GM18858 (cell line): ENCODE measurements at regions not wholly inside any gene's neighbourhood (a gene's known extent, or its start where the extent isn't known, plus 50 kb on each side); places are given as distances from the start of the nearest gene placed in this dataset.

ENCODE experiments used
- ATAC-seq: cut with Tn5 transposase; IDR thresholded peaks from one replicate; pipeline ENCODE4 v1.9.1; 2021; ENCODE audit not compliant: unreplicated experiment

DNA sequence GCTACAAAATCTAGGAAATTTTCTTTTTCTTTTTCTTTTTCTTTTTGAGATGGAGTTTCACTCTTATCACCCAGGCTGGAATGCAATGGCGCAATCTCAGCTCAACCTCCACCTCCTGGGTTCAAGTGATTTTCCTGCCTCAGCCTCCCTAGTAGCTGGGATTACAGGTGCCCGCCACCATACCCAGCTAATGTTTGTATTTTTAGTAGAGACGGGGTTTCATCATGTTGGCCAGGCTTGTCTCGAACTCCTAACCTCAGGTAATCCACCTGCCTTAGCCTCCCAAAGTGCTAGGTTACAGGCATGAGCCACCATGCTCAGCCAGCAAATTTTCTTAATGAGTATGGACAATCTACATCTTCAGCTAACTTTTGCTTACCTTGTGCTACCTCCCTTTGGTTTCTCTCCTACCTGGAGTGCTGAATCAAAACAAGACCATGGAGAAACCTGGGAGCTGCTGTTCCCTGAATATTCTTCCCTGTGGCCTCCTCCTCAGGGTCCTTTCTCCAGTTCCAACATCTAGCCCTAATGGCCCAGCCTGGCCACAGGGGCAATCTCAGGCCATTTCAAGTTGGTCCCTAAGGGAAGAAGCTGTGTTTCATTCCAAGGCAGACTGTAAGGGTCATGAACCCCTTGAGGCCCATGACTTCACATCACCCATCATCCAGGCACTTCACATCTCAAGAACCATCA is 74.6 kb upstream of the EGLN3 start:
- ATAC-seq, result no peak

DNA sequence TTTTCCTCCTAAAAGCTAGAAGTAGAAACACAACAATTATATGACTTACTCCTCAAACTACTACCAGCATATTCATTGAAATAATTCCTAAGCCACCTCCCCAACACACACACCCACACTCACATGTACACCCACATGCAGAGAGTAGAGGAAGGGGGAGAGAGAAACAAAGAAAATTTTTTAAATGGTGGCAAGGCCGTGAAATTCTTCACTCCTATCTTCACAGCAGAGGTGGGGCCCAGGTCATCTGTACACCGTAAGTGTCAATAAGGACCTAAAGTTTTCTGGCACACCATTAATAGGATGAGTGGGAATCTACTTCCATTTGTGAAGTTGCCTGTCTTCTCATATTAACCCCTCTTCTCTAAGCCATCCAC is 73.9 kb upstream of the EGLN3 start:
- no peak for ATAC-seq

DNA sequence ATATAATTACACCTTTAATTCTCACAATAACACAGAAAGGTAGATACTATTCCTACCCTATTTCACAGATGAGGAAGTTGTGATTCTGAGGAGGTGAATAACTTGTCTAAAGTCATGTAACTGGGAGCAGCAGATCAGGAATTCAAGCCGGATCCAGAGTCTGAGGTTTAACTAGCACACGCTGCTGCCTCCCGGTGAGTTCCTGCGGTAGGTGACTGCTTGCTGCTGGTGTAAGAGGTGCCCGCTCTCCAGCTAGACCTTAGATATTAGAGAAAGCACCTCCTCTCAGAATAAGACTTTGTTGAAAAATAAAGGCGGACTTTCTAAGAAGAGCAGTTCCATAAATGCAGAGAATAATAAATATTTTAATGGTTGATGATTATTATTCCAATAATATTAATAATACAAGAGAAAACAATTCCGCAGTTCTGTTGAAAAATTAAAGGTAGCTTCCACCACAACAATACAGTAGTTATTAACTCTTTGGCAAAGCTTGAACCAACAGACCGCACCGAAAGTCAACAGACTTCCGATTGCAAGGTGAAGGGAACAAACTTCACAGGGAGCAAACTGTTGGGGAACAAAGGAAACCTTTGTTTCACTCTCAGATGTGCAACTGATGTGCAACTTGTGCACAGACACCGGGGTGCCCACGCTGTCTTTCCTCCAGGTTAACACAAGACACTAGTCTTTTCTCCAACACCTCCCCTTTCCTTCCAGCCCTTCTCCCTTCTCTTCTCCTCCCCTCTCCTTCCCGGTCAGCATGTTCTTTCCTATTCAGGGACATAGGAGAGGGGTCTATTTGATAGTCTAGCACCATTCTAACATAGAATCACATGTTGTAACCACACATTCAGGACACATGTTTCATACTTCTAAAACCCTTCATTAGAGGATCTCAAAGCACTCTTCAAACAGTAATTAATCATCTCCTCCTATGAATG is 73.2 kb upstream of the EGLN3 start:
- ATAC-seq, result no peak

DNA sequence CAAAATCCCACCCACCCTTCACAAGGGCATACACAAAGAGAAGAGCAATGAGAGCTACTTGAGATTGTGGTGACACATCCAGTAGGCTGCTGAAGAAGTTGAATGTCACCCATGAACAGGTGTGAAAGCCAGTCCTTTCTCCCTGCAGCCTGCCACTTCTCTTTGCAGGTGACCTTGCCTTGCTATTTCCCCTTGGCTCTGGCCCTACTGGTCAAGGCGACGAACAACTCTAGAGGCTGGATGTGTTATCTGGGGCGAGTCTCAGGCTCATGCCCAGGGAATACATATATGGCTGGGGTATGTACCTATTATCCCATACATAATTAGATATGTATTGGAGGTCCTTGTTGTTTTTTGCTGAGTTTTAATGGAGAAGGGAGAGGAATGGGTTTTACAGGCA is 70.2 kb upstream of the EGLN3 start:
- ATAC-seq, result no peak

DNA sequence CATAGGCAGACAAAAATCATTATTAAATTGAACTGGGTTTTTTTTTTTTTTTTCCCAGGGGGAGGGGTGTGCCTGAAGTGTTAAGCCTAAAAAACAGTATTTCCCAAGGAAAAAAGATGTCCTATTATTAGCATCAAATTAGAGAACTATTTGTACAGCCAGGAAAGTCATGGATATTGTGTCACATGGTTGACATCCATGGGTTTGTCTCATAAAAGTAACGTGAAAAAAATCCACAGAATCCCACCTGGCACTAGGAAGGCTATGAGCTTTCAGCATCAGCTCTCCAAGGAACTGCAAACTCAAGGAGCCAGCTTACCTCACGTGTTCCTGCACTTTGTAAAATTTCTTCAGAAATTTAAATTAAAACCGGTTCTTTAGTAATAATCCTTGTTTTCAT is 69.1 kb upstream of the EGLN3 start:
- ATAC-seq, result no peak

DNA sequence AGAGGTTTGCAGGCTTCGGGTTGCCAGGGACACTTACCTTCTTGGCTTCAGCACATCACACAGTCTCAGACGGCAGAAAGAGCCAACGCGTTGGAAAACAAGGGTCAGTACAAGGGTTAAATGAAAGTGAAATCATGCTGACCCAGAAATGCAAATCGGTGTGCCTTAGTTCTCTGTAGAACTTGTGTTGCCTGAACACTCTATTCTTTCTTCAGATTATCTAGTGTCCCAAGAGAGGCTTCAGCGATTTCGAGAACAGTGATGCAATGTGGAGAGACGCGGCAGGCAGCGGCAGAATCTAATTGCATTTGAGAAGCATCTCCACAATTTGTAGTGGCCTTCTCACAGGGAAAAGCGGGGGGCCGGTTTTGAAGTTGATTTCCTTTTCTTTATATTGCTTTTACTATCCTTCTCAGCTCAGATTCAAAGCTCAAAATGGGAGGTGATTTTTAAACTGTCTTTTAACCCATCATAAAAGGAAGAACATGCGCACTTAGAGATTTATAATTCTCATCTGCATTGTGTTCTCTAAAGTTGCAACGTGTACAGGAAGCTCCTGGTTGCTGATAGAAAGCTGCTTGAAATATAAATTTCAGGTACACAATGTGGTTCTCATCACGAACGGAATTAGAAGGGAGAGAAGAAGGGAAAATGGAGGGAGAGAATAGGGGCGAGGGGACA is 67.8 kb upstream of the EGLN3 start:
- peak; percentile 64 for ATAC-seq

DNA sequence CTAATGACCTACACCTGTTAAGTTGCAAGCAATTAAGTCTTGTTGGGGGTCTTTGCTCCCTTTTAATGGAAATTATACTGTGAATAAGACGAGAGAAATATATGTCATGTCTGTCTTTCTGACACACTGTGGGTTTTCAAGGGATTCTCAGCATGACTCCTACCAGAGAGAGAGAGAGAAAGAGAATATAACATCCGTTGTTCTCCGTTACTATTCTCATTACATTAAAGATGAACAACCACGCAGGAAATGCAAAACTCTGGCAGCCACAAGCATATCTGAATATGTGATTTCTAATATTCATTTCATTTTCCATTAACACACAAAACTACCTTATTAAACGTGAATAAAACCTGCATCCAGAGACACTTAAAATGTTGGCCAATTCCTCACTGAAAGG is 67.3 kb upstream of the EGLN3 start:
- no peak for ATAC-seq

DNA sequence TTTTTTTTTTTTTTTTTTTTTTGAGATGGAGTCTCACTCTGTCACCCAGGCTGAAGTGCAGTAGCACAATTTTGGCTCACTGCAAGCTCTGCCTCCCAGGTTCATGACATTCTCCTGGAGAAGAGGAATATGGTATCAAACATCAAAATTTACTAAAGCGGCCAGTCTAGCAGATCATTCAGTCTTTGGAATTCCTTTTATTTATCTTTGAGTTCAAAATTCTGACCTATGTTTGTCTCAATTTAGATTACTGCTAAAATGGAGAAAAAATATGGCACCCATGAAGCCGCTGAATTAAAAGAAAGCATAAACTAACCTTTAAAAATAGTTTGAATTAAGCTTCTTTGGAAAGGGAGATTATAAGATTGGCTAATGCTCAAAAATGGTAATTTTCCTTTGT is 64.5 kb upstream of the EGLN3 start:
- ATAC-seq, result no peak

DNA sequence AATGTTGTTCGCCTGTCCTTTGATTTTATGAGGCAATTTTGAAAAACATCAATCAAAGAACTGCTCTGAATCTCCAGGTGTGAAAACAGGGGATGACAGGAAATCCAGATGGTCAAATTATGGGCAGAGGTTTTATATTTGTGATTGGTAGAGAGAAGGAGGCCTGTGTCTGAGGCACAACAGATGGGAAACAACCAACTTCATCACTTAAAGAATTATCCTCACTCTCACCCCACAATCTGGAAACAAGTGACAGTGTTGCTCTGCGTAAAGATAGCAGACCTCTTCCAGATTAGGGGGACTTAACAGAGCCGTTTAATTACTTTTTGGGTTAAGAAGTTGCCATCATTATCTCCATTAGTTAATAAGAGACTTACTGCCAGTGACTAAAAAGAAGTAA is 64.1 kb upstream of the EGLN3 start:
- no peak for ATAC-seq

DNA sequence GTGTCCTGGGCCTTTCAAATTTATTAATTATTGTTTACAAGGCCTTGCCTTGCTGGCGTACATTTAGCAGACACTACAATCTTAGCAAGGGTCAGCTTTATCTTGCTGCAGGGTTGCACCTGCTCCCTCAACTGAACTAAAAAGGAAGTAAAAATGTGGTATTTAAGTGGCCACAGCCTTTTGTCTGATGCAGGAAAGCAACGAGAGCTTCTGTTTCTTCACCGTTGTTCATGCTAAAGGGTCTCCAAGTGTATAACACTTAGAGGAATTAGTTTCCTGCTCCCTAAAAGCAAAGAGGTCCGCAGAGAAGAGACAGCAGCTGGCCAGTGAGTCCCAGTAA is 62.8 kb upstream of the EGLN3 start:
- ATAC-seq, result peak; percentile 38

DNA sequence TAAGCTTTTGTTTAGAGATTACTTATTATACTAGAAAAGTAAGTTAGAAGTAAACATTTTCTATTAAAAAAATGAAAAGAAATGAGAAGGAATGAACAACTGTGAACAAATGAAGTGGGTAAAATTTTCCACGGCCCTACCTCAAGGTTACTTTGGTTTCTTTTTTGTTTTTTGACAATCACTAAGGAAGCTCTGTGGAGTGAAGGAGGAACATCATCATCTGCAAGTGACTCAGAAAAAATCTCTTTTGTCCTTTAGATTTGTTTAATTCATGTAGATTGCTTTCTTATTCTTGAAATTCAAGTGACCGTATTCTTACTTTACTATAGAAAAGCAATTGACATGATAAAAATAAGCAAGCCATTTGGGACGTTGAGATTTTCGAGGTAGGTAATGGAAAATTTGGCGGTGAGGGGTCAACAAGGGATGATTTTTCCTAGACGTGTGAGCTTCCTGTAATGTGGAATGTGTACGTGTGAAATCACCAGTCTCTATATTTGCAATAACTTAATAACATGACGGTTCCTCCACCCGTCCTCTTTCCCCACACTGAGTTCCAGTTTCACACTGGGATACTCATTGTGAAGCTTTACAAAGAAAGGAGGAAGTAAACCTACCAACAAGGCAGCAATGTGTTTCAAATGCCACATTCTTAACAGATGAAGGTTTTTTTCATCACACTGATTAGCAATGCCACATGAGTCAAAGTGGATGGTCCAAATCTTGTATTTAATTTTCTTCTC is 62.3 kb upstream of the EGLN3 start:
- ATAC-seq, result peak; percentile 87

DNA sequence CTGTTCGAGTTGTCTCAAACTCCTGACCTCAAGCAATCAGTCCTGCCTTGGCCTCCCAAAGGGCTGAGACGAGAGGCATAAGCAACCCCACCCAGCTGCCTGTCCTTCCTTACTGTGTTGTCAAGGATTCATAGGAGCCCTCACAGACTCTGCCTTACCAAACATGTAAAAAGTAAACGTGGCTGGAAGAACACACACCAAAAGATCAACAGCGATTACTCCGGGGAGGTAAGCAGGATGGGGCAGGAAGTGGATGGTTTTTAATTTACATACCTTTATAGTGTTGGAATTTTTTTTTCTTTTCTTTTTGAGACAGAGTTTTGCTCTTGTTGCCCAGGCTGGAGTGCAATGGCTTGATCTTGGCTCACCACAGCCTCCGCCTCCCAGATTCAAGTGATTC is 61.5 kb upstream of the EGLN3 start:
- ATAC-seq, result no peak

DNA sequence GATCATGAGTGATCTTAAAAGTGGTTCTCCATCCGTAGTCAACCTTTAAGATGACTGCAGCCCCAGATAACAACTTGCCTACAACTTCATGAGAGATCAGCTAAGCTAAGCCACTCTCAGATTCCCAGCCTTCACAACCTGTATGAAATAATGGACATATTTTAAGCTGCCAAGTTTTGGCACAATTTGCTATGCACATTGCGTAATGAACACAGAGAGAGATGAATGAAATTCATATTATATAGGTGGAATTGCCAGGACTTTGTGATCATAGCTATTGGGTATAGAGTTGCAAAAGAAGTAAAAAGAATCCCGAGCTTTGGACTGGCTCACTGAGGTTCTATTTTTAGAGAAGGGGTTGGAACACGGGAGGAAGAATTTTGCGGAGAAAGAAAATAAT is 59.1 kb upstream of the EGLN3 start:
- no peak for ATAC-seq

DNA sequence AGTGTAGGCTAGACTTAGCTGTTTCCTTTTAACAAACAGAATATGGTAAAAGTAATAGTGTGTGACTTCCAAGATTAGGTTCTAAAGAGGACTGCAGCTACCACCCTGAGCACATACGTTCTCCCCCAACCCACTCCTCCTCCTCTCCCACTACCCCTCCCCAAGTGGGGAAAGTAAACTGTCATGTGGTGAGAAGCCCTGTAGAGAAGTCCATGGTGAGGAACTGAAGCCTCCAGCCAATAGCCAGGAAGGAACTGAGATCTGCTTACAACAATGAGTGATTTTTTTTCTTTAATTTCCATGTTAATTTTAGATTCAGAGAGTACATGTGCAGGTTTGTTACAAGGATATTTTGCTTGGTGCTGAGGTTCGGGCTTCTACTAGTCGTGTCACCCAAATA is 57.0 kb upstream of the EGLN3 start:
- no peak for ATAC-seq

DNA sequence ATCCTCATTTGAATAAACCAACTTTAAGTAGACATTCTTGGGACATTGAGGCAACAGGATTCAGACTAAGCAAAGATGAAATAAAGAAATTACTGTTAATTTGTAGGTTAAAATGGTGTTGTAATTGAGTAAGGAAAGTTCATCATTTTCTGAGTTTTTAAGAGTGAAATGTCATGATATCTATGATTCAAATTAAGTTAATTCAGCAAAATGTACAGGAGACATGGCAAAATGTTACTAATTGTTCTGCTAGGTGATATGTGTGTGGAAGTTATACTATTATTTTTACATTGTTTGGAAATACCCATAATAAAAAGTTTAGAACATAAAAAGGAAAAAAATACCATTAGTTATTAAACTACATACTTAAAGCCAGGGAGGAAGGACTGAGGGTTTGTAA is 55.0 kb upstream of the EGLN3 start:
- no peak for ATAC-seq

DNA sequence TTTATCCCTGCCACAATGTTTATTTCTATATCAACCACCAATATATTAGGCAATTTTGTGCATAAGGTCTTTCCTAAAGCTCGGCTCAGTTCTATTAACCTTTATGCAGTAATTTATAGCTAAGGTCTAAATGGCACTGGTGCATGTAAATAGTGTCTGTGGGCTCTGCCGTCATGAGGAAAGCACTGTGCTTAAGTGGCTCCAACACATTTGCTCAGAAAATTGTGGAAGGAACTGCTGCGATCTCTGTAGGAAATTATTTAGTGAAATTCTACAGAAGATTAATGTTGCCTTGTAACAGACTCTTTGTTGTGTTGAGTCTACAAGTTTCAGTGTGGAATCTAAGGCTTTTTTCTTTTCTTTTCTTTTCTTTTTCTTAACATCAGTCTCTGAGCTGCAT is 54.0 kb upstream of the EGLN3 start:
- no peak for ATAC-seq

DNA sequence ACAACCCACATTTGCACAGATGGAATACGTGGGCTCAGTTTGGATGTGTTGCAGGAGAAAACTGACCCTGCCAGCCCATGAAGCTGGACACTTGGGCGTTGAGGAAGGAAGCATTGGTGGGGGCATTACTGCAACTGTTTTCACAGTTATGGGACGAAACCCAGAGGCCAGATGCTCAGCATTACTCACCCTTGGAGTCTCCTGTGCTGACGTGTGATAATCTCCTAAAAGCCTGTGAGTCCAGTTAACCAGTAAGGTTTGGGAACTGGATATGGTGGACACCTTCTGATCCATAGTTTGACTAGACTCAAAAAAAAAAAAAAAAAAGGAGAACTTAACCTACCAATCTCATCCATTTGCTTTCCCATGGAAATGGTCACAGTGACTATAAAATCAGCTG is 52.8 kb upstream of the EGLN3 start:
- ATAC-seq, result no peak

DNA sequence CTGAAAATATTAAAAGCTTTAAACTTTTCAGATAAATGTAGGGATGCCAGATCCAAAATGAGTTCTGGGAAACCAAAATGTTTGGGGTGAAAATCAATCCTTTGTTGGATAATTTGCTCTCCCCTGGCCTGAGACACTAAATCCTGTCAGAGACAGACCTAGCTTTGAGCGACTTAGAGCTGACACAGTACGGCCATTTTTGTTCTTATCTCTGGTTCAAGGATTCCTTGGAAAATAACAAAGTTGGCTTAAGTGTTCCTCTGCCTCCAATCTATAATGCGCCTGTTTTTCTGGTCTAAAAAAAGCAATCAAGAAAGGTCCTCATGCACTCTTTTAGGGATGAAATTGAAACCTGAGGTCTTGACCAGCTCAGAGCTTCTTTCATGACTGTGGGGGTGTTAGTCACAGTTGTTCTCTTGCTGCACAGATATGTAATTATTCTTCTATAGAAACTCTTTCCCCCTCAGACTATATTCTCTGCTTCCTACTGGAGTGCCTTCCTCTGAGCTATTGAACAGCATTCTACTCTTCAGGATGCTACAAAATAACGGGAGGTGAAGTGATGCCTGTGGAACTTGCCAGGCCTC is 52.3 kb upstream of the EGLN3 start:
- ATAC-seq, result no peak
